ENCODE measurements at regions not wholly inside any gene's neighbourhood (a gene's known extent, or its start where the extent isn't known, plus 50 kb on each side); places are given as distances from the start of the nearest gene placed in this dataset.

- Histone ChIP-seq H3K9ac (ENCODE audit: low read length) (no peak overlapping the region), H3K27ac (ENCODE audit: low read length) (no peak overlapping the region)
Observed at GRCh38 chr15:62394079-62394478, 229.0 kb upstream of the C2CD4B start.

GRCh38 chr15:62400778-62401177, 235.7 kb upstream of the C2CD4B start:
- H2AFZ ChIP-seq (ENCODE audit: low read depth, low read length), result no peak overlapping the region
- H3K36me3 ChIP-seq (ENCODE audit: insufficient read depth, low read length), result no peaks in the 10 kb centered on the region
- no peaks in the 10 kb centered on the region for H3K9me3 ChIP-seq (ENCODE audit: low read length)
- no peak overlapping the region for H3K4me3 ChIP-seq (ENCODE audit: low read length)
- H3K9me2 ChIP-seq (ENCODE audit: insufficient read depth, low read length), result no peaks in the 10 kb centered on the region
- H3K27me3 ChIP-seq (ENCODE audit: insufficient read depth, low read depth, low read length), result no peaks in the 10 kb centered on the region
- H3K79me2 ChIP-seq (replicated peaks; ENCODE audit: insufficient read depth, low read length), result no peaks in the 10 kb centered on the region
- no peaks in the 10 kb centered on the region for H3F3A ChIP-seq (ENCODE audit: insufficient read depth, low read length, poor library complexity, severe bottlenecking)
- no peak overlapping the region for H3K27ac ChIP-seq (ENCODE audit: low read length)
- no peaks in the 10 kb centered on the region for H4K20me1 ChIP-seq (ENCODE audit: insufficient read depth)
- H3K4me2 ChIP-seq (ENCODE audit: low read length), result no peak overlapping the region
- H3K9ac ChIP-seq (ENCODE audit: low read length), result no peak overlapping the region
- TF ChIP-seq, protein P1, sequence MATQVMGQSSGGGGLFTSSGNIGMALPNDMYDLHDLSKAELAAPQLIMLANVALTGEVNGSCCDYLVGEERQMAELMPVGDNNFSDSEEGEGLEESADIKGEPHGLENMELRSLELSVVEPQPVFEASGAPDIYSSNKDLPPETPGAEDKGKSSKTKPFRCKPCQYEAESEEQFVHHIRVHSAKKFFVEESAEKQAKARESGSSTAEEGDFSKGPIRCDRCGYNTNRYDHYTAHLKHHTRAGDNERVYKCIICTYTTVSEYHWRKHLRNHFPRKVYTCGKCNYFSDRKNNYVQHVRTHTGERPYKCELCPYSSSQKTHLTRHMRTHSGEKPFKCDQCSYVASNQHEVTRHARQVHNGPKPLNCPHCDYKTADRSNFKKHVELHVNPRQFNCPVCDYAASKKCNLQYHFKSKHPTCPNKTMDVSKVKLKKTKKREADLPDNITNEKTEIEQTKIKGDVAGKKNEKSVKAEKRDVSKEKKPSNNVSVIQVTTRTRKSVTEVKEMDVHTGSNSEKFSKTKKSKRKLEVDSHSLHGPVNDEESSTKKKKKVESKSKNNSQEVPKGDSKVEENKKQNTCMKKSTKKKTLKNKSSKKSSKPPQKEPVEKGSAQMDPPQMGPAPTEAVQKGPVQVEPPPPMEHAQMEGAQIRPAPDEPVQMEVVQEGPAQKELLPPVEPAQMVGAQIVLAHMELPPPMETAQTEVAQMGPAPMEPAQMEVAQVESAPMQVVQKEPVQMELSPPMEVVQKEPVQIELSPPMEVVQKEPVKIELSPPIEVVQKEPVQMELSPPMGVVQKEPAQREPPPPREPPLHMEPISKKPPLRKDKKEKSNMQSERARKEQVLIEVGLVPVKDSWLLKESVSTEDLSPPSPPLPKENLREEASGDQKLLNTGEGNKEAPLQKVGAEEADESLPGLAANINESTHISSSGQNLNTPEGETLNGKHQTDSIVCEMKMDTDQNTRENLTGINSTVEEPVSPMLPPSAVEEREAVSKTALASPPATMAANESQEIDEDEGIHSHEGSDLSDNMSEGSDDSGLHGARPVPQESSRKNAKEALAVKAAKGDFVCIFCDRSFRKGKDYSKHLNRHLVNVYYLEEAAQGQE (IDR thresholded peaks at IDR 0.05; ENCODE audit: borderline replicate concordance), result no peak
- TF ChIP-seq, protein P2, sequence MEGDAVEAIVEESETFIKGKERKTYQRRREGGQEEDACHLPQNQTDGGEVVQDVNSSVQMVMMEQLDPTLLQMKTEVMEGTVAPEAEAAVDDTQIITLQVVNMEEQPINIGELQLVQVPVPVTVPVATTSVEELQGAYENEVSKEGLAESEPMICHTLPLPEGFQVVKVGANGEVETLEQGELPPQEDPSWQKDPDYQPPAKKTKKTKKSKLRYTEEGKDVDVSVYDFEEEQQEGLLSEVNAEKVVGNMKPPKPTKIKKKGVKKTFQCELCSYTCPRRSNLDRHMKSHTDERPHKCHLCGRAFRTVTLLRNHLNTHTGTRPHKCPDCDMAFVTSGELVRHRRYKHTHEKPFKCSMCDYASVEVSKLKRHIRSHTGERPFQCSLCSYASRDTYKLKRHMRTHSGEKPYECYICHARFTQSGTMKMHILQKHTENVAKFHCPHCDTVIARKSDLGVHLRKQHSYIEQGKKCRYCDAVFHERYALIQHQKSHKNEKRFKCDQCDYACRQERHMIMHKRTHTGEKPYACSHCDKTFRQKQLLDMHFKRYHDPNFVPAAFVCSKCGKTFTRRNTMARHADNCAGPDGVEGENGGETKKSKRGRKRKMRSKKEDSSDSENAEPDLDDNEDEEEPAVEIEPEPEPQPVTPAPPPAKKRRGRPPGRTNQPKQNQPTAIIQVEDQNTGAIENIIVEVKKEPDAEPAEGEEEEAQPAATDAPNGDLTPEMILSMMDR (IDR thresholded peaks at IDR 0.05; ENCODE audit: poor library complexity, severe bottlenecking), result no peak
- TF ChIP-seq EZH2 (IDR thresholded peaks at IDR 0.05; ENCODE audit: borderline replicate concordance, insufficient read depth, low read length, poor library complexity, severe bottlenecking) (no peak), SMC3 (conservative IDR thresholded peaks at IDR 0.05; ENCODE audit: poor library complexity) (no peak), EP300 (conservative IDR thresholded peaks at IDR 0.05; ENCODE audit: poor library complexity, severe bottlenecking) (no peak), POLR2AphosphoS5 (IDR thresholded peaks at IDR 0.05) (no peak), TAF1 (IDR thresholded peaks at IDR 0.05; ENCODE audit: low read depth) (no peak), MXI1 (conservative IDR thresholded peaks at IDR 0.05; ENCODE audit: poor library complexity, severe bottlenecking) (no peak), RAD21 (conservative IDR thresholded peaks at IDR 0.05) (no peak)

More at GRCh38 chr15:62394079-62394478, 229.0 kb upstream of the C2CD4B start:
- H3K4me2 ChIP-seq (ENCODE audit: low read length), result no peak overlapping the region
- H3F3A ChIP-seq (ENCODE audit: insufficient read depth, low read length, poor library complexity, severe bottlenecking), result peaks cover 4% of the 10 kb centered on the region
- TF ChIP-seq TAF1 (IDR thresholded peaks at IDR 0.05; ENCODE audit: low read depth) (no peak), EZH2 (IDR thresholded peaks at IDR 0.05; ENCODE audit: borderline replicate concordance, insufficient read depth, low read length, poor library complexity, severe bottlenecking) (no peak), SMC3 (conservative IDR thresholded peaks at IDR 0.05; ENCODE audit: poor library complexity) (no peak), EP300 (conservative IDR thresholded peaks at IDR 0.05; ENCODE audit: poor library complexity, severe bottlenecking) (no peak), RAD21 (conservative IDR thresholded peaks at IDR 0.05) (no peak), POLR2AphosphoS5 (IDR thresholded peaks at IDR 0.05) (no peak), MXI1 (conservative IDR thresholded peaks at IDR 0.05; ENCODE audit: poor library complexity, severe bottlenecking) (no peak)
- TF ChIP-seq, protein P2 (IDR thresholded peaks at IDR 0.05; ENCODE audit: poor library complexity, severe bottlenecking), result no peak
- TF ChIP-seq, protein P1 (IDR thresholded peaks at IDR 0.05; ENCODE audit: borderline replicate concordance), result no peak
- H3K9me3 ChIP-seq (ENCODE audit: low read length), result no peaks in the 10 kb centered on the region
- no peak overlapping the region for H2AFZ ChIP-seq (ENCODE audit: low read depth, low read length)
- no peaks in the 10 kb centered on the region for H3K9me2 ChIP-seq (ENCODE audit: insufficient read depth, low read length)
- H3K79me2 ChIP-seq (replicated peaks; ENCODE audit: insufficient read depth, low read length), result peaks cover 7% of the 10 kb centered on the region
- H3K27me3 ChIP-seq (ENCODE audit: insufficient read depth, low read depth, low read length), result no peaks in the 10 kb centered on the region
- H3K4me3 ChIP-seq (ENCODE audit: low read length), result no peak overlapping the region
- no peaks in the 10 kb centered on the region for H4K20me1 ChIP-seq (ENCODE audit: insufficient read depth)
- no peaks in the 10 kb centered on the region for H3K36me3 ChIP-seq (ENCODE audit: insufficient read depth, low read length)
